Body of pancreas (tissue), 4 donors: ENCODE measurements at regions not wholly inside any gene's neighbourhood (a gene's known extent, or its start where the extent isn't known, plus 50 kb on each side); places are given as distances from the start of the nearest gene placed in this dataset.

Source experiments
- ATAC-seq: fragments of 150-250 bp; one replicate; pipeline ENCODE4 v1.9.1; 2016
- DNase-seq, 4 donors: peaks; one replicate each; pipeline ENCODE4 v3.0.0-alpha.2; 2019
- H3K27ac ChIP-seq, 4 donors: fragments of 200-600 bp; sonication (generic); 1 replicate in 3 of 4; 2 replicates in 1 of 4; pipeline versions ENCODE4 v1.5.1 to v1.6.1; 2016 to 2019; ENCODE audit warnings: mild to moderate bottlenecking in 1 of 4, mixed read lengths in 1 of 4, moderate library complexity in 1 of 4
- H3K27me3 ChIP-seq, 2 donors: fragments of 200-600 bp; sonication (generic); one replicate each; pipeline ENCODE4 v1.6.0; 2016; ENCODE audit warnings: mild to moderate bottlenecking in 1 of 2
- H3K36me3 ChIP-seq, 2 donors: fragments of 200-600 bp; sonication (generic); replicated peaks in 1 of 2; 2 replicates each; pipeline ENCODE4 v1.5.1; 2016; ENCODE audit warnings: low read depth in 2 of 2; ENCODE audit not compliant: insufficient read depth in 1 of 2
- H3K4me1 ChIP-seq: fragments of 200-600 bp; sonication (generic); one replicate; pipeline ENCODE4 v1.6.0; 2016
- H3K4me3 ChIP-seq, 2 donors: fragments of 200-600 bp; sonication (generic); 1 replicate in 1 of 2; 2 replicates in 1 of 2; pipeline ENCODE4 v1.5.1; 2016 to 2019
- H3K9me3 ChIP-seq, 3 donors: fragments of 200-600 bp; sonication (generic); 1 replicate in 2 of 3; 2 replicates in 1 of 3; pipeline ENCODE4 v1.5.1; 2016
- POLR2A ChIP-seq, 3 donors: fragments of 450-650 bp; IDR thresholded peaks; one replicate each; pipeline ENCODE4 v1.6.1; 2016; ENCODE audit warnings: antibody characterized with exemption in 3 of 3, mild to moderate bottlenecking in 2 of 3
- WGBS, 2 donors: methylation state at CpG; one replicate each; pipeline ENCODE4 v1.1.5; 2017; 5-methylcytosine and 5-hydroxymethylcytosine counted together
- intact Hi-C: fragments of 100-400 bp; cut with DNase I; formaldehyde crosslinking; loops from one replicate; pipeline ENCODE4 v1.15.1; 2023
- TF ChIP-seq, protein P1 (sequence below), 7 experiments: fragments of 450-650 bp in 4 of 7; fragments of 200-600 bp in 3 of 7; sonication (generic) in 3 of 7; IDR thresholded peaks; one replicate each; pipeline ENCODE4 v1.5.1; 2016 to 2019; ENCODE audit warnings: antibody characterized with exemption in 7 of 7

DNA sequence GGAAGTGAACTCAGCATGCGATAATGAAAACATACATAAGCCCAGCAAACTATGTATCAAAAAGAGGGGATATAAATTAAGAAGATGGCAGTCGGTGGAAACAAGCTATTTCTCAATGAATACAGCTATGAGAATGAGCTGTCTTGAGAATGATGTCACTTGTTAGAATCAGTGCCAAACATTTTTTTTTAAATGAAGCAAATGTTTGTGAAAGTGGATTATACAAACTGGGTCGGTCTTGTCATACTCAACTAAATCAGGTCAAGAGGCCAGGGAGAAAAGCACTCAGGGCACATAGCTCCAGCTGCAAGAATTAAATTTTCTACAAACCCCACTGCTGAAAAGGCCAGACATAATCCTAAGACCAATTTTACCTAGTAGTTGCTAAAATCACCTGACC lies 1048.4 kb downstream of the SLITRK1 start:
- no peak overlapping the region for H3K27ac ChIP-seq
- H3K27me3 ChIP-seq, result no peaks in the 10 kb centered on the region
- H3K4me3 ChIP-seq, result no peak overlapping the region
- DNase-seq (no peak), ATAC-seq (no peak)
- H3K4me1 ChIP-seq, result no peaks in the 10 kb centered on the region
- H3K9me3 ChIP-seq, result no peaks in the 10 kb centered on the region
- intact Hi-C loops, result no loop called here
- H3K36me3 ChIP-seq, result no peaks in the 10 kb centered on the region
- WGBS, 2 donors, result 64% methylated on average over 3 of the region's 3 CpGs
- TF ChIP-seq, protein P1, sequence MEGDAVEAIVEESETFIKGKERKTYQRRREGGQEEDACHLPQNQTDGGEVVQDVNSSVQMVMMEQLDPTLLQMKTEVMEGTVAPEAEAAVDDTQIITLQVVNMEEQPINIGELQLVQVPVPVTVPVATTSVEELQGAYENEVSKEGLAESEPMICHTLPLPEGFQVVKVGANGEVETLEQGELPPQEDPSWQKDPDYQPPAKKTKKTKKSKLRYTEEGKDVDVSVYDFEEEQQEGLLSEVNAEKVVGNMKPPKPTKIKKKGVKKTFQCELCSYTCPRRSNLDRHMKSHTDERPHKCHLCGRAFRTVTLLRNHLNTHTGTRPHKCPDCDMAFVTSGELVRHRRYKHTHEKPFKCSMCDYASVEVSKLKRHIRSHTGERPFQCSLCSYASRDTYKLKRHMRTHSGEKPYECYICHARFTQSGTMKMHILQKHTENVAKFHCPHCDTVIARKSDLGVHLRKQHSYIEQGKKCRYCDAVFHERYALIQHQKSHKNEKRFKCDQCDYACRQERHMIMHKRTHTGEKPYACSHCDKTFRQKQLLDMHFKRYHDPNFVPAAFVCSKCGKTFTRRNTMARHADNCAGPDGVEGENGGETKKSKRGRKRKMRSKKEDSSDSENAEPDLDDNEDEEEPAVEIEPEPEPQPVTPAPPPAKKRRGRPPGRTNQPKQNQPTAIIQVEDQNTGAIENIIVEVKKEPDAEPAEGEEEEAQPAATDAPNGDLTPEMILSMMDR (IDR thresholded peaks at IDR 0.05), result no peak
- TF ChIP-seq POLR2A (IDR thresholded peaks at IDR 0.05), result no peak

GRCh38 chr13:82829040-82829439 lies 1053.2 kb downstream of the SLITRK1 start:
- no peaks in the 10 kb centered on the region for H3K9me3 ChIP-seq
- no peaks in the 10 kb centered on the region for H3K27me3 ChIP-seq
- TF ChIP-seq, protein P1 (IDR thresholded peaks at IDR 0.05), result no peak
- TF ChIP-seq POLR2A (IDR thresholded peaks at IDR 0.05), result no peak
- no peak overlapping the region for H3K27ac ChIP-seq
- no peak for ATAC-seq
- no peaks in the 10 kb centered on the region for H3K4me1 ChIP-seq
- intact Hi-C loops, result no loop called here
- no peaks in the 10 kb centered on the region for H3K36me3 ChIP-seq
- no peak for DNase-seq
- H3K4me3 ChIP-seq, result no peak overlapping the region
- 75 to 85% methylated on average over 1 of the region's 1 CpG for WGBS, 2 donors

DNA sequence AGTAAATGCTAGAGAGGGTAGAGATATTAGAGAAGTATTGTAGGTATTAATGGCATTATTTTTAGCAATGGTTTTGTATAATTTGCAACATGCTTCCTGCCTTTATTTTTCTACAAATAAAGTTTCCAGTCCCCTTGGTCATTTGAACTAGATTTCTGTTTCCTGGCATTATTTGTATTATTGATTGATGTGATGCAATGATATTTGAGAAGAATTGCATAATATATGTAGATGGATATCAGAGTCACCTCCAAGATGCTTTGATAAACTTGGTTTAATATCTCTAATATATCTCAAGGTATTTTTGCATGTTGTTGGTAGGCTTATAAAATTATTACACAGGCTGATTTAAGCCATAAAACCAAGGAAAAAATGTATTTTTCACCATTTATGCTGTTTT lies 1054.5 kb downstream of the SLITRK1 start:
- Histone ChIP-seq H3K9me3 (no peaks in the 10 kb centered on the region), H3K27ac (no peak overlapping the region), H3K27me3 (no peaks in the 10 kb centered on the region), H3K36me3 (no peaks in the 10 kb centered on the region), H3K4me1 (no peaks in the 10 kb centered on the region), H3K4me3 (no peak overlapping the region)
- no peak for DNase-seq
- no peak for ATAC-seq
- TF ChIP-seq, protein P1 (IDR thresholded peaks at IDR 0.05), result no peak
- TF ChIP-seq POLR2A (IDR thresholded peaks at IDR 0.05), result no peak
- intact Hi-C loops, result no loop called here

DNA sequence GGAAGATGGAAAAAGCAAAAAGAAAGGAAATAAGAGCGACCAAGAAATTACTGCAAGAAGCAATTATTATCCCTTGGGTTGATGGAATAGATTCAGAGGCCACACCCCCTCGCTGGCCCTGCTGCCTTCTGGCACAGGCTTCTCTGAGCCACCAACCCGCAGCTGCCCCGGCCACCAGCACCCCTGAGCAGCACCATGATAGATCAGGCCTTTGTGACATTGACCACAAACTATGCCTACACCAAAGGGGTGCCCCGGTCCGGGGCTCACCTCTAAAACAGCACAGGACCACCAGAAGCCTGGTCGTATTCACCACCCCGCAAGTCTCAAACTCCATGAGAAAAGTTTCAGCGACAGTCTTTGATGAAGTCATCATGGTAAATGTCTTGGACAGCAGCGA lies 1059.3 kb downstream of the SLITRK1 start:
- Histone ChIP-seq H3K9me3 (no peaks in the 10 kb centered on the region), H3K27me3 (no peaks in the 10 kb centered on the region), H3K36me3 (no peaks in the 10 kb centered on the region), H3K4me3 (no peak overlapping the region), H3K4me1 (no peaks in the 10 kb centered on the region), H3K27ac (no peak overlapping the region)
- TF ChIP-seq, protein P1 (IDR thresholded peaks at IDR 0.05), result no peak
- TF ChIP-seq POLR2A (IDR thresholded peaks at IDR 0.05), result no peak
- 82 to 87% methylated on average over 9 to 10 of the region's 10 CpGs for WGBS, 2 donors
- DNase-seq (no peak), ATAC-seq (no peak)
- intact Hi-C loops, result no loop called here

DNA sequence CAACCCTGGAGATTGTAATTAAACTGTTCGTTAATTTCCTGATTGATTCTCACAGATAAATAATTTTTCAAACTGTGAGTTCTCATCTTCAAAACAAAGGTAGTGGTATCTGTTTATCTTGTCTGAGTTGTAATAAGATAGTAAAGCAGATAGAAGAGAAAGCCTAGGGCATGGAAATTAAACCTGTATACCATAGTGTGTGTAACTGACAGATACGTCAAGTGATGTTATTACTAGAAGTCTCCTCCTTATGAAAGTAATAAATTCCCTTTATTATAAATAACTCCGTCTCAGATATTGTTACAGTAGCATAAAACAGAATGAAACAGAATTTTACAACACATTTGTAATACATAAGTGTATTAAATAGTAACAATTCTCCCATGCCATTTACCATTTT lies 1065.1 kb downstream of the SLITRK1 start:
- Histone ChIP-seq H3K27ac (no peak overlapping the region), H3K4me1 (no peaks in the 10 kb centered on the region), H3K4me3 (no peak overlapping the region), H3K36me3 (no peaks in the 10 kb centered on the region), H3K9me3 (peaks cover 0 to 7% (median 0%) of the 10 kb centered on the region in 3 donors), H3K27me3 (no peaks in the 10 kb centered on the region)
- 57 to 74% methylated on average over 3 of the region's 3 CpGs for WGBS, 2 donors
- DNase-seq (no peak), ATAC-seq (no peak)
- TF ChIP-seq, protein P1 (IDR thresholded peaks at IDR 0.05), result no peak
- no peak for TF ChIP-seq POLR2A (IDR thresholded peaks at IDR 0.05)
- intact Hi-C loops, result no loop called here
